Spinal cord (tissue), 9 donors: ENCODE measurements at regions not wholly inside any gene's neighbourhood (a gene's known extent, or its start where the extent isn't known, plus 50 kb on each side); places are given as distances from the start of the nearest gene placed in this dataset.
"Not testable (repeated sequence)": the region's sequence is repeated elsewhere in the genome, so short reads cannot be mapped to it uniquely, and the experiment has no call there.

Experiments used
- DNase-seq, 6 donors: peaks; one replicate each; pipeline versions ENCODE4 v3.0.0 to v3.0.0-alpha.2; 2013 to 2015; ENCODE audit warnings: low spot score in 6 of 6, low read depth in 4 of 6
- H3K27ac ChIP-seq: one replicate; pipeline ENCODE4 v1.5.1; 2013; ENCODE audit warnings: low read depth, low read length, control low read depth
- H3K27me3 ChIP-seq: one replicate; pipeline ENCODE4 v1.6.1; 2013; ENCODE audit warnings: low read length; ENCODE audit not compliant: control insufficient read depth, insufficient read depth
- H3K36me3 ChIP-seq: one replicate; pipeline ENCODE4 v1.6.1; 2013; ENCODE audit warnings: low read length; ENCODE audit not compliant: control insufficient read depth, insufficient read depth
- H3K4me1 ChIP-seq: one replicate; pipeline ENCODE4 v1.6.1; 2013; ENCODE audit warnings: low read length; ENCODE audit not compliant: control insufficient read depth, insufficient read depth
- H3K4me3 ChIP-seq: one replicate; pipeline ENCODE4 v1.5.1; 2013; ENCODE audit warnings: low read depth, low read length, control low read depth
- H3K9me3 ChIP-seq: one replicate; pipeline ENCODE4 v1.6.1; 2013; ENCODE audit warnings: low read length; ENCODE audit not compliant: control insufficient read depth, insufficient read depth
- WGBS: methylation state at CpG from one replicate; pipeline ENCODE4 v1.1.5; 2013; ENCODE audit warnings: missing lambda C conversion rate; ENCODE audit not compliant: insufficient coverage; 5-methylcytosine and 5-hydroxymethylcytosine counted together
- donor health status: healthy.

GRCh38 chr7:153047079-153047959, 287.8 kb downstream of the ACTR3B start:
- Histone ChIP-seq H3K4me1 (no peaks in the 10 kb centered on the region), H3K9me3 (no peaks in the 10 kb centered on the region), H3K36me3 (no peaks in the 10 kb centered on the region), H3K4me3 (no peak overlapping the region), H3K27me3 (no peaks in the 10 kb centered on the region), H3K27ac (no peak overlapping the region)
- peak in 2 of 6 donors; percentile 11 to 77 for DNase-seq
- whole genome bisulfite sequencing = 89% methylated on average over 21 of the region's 21 CpGs

- no peak for DNase-seq
- H3K36me3 ChIP-seq = no peaks in the 10 kb centered on the region
- no peaks in the 10 kb centered on the region for H3K27me3 ChIP-seq
- no peak overlapping the region for H3K4me3 ChIP-seq
- H3K9me3 ChIP-seq = no peaks in the 10 kb centered on the region
- WGBS = 43% methylated on average over 1 of the region's 5 CpGs
- no peaks in the 10 kb centered on the region for H3K4me1 ChIP-seq
- H3K27ac ChIP-seq = no peak overlapping the region
These were observed 292.7 kb downstream of the ACTR3B start for GRCh38 chr7:153052206-153052605.

- H3K27me3 ChIP-seq = no peaks in the 10 kb centered on the region
- H3K4me3 ChIP-seq = no peak overlapping the region
- WGBS = 34% methylated on average over 5 of the region's 13 CpGs
- no peaks in the 10 kb centered on the region for H3K4me1 ChIP-seq
- H3K9me3 ChIP-seq = no peaks in the 10 kb centered on the region
- no peak overlapping the region for H3K27ac ChIP-seq
- no peaks in the 10 kb centered on the region for H3K36me3 ChIP-seq
- no peak for DNase-seq
These were observed 302.5 kb downstream of the ACTR3B start for GRCh38 chr7:153061910-153062528.

GRCh38 chr7:153065051-153065450, 305.5 kb downstream of the ACTR3B start:
- WGBS = no CpG with 5 or more reads among the region's 1 CpG

DNA sequence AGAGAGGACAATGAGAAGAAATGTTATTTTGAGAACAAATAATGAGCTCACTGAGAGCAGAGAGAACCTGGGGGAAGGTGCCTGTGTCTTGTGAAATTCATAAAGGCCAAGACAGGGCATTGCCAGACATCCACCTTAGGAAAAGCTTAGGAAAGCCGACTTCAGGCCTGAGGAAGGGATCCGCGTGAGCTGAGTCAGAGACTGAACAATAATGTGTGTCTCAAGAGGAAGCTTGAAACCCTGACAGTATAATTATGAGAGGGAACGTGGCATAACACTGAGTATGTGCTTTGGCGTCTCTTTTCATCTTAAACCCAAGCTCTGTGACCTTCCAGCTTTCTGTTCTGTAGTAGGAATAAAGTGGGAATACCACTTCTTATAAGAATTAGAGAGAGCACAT, 307.2 kb downstream of the ACTR3B start:
- no peak for DNase-seq
- H3K4me3 ChIP-seq = no peak overlapping the region
- H3K9me3 ChIP-seq = no peaks in the 10 kb centered on the region
- 83% methylated on average over 3 of the region's 5 CpGs for WGBS
- no peaks in the 10 kb centered on the region for H3K27me3 ChIP-seq
- no peak overlapping the region for H3K27ac ChIP-seq
- H3K36me3 ChIP-seq = no peaks in the 10 kb centered on the region
- H3K4me1 ChIP-seq = no peaks in the 10 kb centered on the region

More at GRCh38 chr7:153065051-153065450, 305.5 kb downstream of the ACTR3B start:
- no peaks in the 10 kb centered on the region for H3K27me3 ChIP-seq
- H3K4me1 ChIP-seq = no peaks in the 10 kb centered on the region
- H3K27ac ChIP-seq = no peak overlapping the region
- H3K9me3 ChIP-seq = no peaks in the 10 kb centered on the region
- no peak overlapping the region for H3K4me3 ChIP-seq
- no peak for DNase-seq
- H3K36me3 ChIP-seq = no peaks in the 10 kb centered on the region

GRCh38 chr7:153070141-153070540, 310.6 kb downstream of the ACTR3B start:
- no peak overlapping the region for H3K4me3 ChIP-seq
- no peaks in the 10 kb centered on the region for H3K36me3 ChIP-seq
- no peaks in the 10 kb centered on the region for H3K4me1 ChIP-seq
- no peak for DNase-seq
- no peak overlapping the region for H3K27ac ChIP-seq
- H3K9me3 ChIP-seq = no peaks in the 10 kb centered on the region
- H3K27me3 ChIP-seq = no peaks in the 10 kb centered on the region

DNA sequence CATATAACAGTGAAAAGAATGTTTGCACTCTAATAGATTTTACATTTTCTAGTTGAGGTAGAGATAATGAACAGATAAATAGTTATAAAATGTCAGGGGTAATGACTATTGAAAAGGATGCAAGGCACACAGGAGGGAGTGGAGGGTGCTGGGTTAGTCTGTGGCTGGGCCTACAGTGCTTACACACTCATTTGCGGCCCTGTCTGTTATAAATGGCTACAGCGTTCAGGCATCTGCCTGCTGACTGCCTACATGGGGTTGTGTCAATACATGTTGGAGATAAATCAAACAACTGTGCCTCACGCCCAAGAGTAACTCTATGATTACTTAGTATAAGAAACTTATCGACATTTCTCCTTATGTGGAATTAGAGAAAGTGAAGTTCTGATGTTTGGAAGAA, 313.3 kb downstream of the ACTR3B start:
- no peaks in the 10 kb centered on the region for H3K4me1 ChIP-seq
- 40% methylated on average over 1 of the region's 4 CpGs for WGBS
- no peaks in the 10 kb centered on the region for H3K27me3 ChIP-seq
- H3K4me3 ChIP-seq = no peak overlapping the region
- no peaks in the 10 kb centered on the region for H3K36me3 ChIP-seq
- H3K9me3 ChIP-seq = no peaks in the 10 kb centered on the region
- DNase-seq = peak in 1 of 6 donors; percentile 60
- no peak overlapping the region for H3K27ac ChIP-seq

GRCh38 chr7:153076289-153076688, 316.7 kb downstream of the ACTR3B start:
- not testable (repeated sequence) for H3K4me1 ChIP-seq, H3K4me3 ChIP-seq, H3K36me3 ChIP-seq, H3K27ac ChIP-seq, H3K27me3 ChIP-seq, H3K9me3 ChIP-seq, DNase-seq
- no CpG with 5 or more reads among the region's 2 CpGs for WGBS

- no peak overlapping the region for H3K4me3 ChIP-seq
- DNase-seq = peak in 1 of 6 donors; percentile 87
- no peaks in the 10 kb centered on the region for H3K27me3 ChIP-seq
- H3K4me1 ChIP-seq = no peaks in the 10 kb centered on the region
- H3K27ac ChIP-seq = no peak overlapping the region
- no peaks in the 10 kb centered on the region for H3K36me3 ChIP-seq
- H3K9me3 ChIP-seq = no peaks in the 10 kb centered on the region
- 66% methylated on average over 5 of the region's 8 CpGs for WGBS
These were observed 321.9 kb downstream of the ACTR3B start for GRCh38 chr7:153081496-153081895.

DNA sequence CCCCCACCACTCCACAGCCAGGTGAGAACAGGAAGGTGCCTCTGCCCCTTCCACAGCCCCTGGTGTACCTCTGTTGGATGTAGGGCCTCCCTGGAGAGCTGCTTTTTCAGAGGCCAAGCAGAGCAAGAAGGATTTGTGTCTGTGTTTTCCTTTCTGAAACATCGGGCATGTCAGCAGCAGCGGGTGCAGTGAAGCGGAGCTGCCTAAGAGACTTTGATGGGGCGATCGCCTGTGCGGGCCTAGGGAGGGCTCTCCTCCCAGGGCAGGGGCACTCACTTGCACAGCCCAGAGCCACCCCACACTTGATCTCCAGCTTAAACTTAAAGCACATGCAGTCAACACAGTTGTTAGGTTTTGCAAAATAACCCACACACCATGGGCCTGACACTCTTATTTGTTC, 324.7 kb downstream of the ACTR3B start:
- Histone ChIP-seq H3K27me3 (no peaks in the 10 kb centered on the region), H3K4me1 (no peaks in the 10 kb centered on the region), H3K27ac (no peak overlapping the region), H3K4me3 (no peak overlapping the region), H3K9me3 (no peaks in the 10 kb centered on the region), H3K36me3 (no peaks in the 10 kb centered on the region)
- DNase-seq = no peak
- 81% methylated on average over 6 of the region's 6 CpGs for WGBS
